ENCODE measurements at regions not wholly inside any gene's neighbourhood (a gene's known extent, or its start where the extent isn't known, plus 50 kb on each side); places are given as distances from the start of the nearest gene placed in this dataset.
"Not testable (repeated sequence)": the region's sequence is repeated elsewhere in the genome, so short reads cannot be mapped to it uniquely, and the experiment has no call there.

DNA sequence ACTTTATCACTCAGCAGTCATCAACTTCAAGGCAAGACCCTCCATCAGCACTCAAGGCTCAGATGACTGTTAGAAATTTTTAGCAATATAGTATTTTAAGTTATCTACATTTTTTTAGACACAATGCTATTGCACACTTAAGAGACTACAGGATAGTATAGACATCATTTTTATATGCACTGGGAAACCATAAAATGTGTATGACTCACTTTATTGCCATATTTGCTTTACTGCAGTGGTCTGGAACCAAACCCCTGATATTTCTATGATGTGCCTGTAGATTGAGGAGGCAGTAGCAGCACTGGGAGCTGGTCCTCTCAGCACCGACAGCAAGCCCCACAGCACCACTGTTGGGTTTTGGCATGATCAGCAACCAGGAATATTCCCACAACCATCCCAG, 264.8 kb upstream of the HNRNPA3 start (continued):
- TF ChIP-seq ERG (CRISPR knock-in tag; IDR thresholded peaks at IDR 0.05) (no peak), GTF2I (CRISPR knock-in tag; conservative IDR thresholded peaks at IDR 0.05) (no peak), STAT6 (CRISPR knock-in tag; conservative IDR thresholded peaks at IDR 0.05; ENCODE audit: low read depth) (no peak), FOXK1 (CRISPR knock-in tag; IDR thresholded peaks at IDR 0.05) (no peak), ZNF263 (CRISPR knock-in tag; IDR thresholded peaks at IDR 0.05; ENCODE audit: low read depth) (no peak), NR1H2 (CRISPR knock-in tag; IDR thresholded peaks at IDR 0.05) (no peak)
- TF ChIP-seq, protein P1, sequence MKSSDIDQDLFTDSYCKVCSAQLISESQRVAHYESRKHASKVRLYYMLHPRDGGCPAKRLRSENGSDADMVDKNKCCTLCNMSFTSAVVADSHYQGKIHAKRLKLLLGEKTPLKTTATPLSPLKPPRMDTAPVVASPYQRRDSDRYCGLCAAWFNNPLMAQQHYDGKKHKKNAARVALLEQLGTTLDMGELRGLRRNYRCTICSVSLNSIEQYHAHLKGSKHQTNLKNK (CRISPR knock-in tag; IDR thresholded peaks at IDR 0.05), result no peak

DNA sequence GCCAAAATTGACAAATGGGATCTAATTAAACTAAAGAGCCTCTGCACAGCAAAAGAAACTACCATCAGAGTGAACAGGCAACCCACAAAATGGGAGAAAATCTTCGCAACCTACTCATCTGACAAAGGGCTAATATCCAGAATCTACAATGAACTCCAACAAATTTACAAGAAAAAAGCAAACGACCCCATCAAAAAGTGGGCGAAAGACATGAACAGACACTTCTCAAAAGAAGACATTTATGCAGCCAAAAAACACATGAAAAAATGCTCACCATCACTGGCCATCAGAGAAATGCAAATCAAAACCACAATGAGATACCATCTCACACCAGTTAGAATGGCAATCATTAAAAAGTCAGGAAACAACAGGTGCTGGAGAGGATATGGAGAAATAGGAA, 261.4 kb upstream of the HNRNPA3 start:
- H3K4me1 Mint-ChIP-seq; POLR2A ChIA-PET; H3K4me3 Mint-ChIP-seq; DNase-seq (ENCODE audit: low spot score); ATAC-seq; H3K27ac Mint-ChIP-seq; H3K27me3 Mint-ChIP-seq (ENCODE audit: low read depth); CTCF ChIA-PET: not testable (repeated sequence)
- peaks cover 42% of the 10 kb centered on the region for H3K9me3 Mint-ChIP-seq
- H3K36me3 Mint-ChIP-seq, result peaks cover 11% of the 10 kb centered on the region

DNA sequence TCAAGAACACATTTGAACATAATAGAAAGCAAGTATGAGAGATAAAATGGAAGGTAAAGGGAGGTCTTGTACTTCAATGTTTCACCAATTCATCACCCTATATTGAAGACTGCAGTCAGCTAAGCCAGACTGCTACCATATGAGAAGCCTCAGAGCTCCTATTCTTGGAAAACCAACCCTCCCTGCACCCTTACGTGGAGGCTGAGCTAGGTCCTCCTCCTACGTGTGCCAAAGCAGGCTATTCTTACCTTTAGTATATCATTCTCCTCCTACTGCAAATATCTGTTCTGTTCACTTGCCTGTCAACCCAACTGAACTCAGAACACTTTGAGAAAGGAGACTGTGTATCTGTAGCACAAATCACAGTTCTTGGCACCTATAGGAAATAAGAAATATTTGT, 255.8 kb upstream of the HNRNPA3 start:
- H3K4me1 Mint-ChIP-seq, result peaks cover 5% of the 10 kb centered on the region
- CTCF ChIA-PET, result interaction anchor here (1.0 to 1.4 kb wide), 2 partner anchors 192 to 303 kb away, joined by 3 to 4 read pairs; no protein-coding TSS in a partner anchor
- no peaks in the 10 kb centered on the region for H3K36me3 Mint-ChIP-seq
- H3K9me3 Mint-ChIP-seq, result no peaks in the 10 kb centered on the region
- H3K27ac Mint-ChIP-seq, result no peak overlapping the region
- TF ChIP-seq, protein P2, sequence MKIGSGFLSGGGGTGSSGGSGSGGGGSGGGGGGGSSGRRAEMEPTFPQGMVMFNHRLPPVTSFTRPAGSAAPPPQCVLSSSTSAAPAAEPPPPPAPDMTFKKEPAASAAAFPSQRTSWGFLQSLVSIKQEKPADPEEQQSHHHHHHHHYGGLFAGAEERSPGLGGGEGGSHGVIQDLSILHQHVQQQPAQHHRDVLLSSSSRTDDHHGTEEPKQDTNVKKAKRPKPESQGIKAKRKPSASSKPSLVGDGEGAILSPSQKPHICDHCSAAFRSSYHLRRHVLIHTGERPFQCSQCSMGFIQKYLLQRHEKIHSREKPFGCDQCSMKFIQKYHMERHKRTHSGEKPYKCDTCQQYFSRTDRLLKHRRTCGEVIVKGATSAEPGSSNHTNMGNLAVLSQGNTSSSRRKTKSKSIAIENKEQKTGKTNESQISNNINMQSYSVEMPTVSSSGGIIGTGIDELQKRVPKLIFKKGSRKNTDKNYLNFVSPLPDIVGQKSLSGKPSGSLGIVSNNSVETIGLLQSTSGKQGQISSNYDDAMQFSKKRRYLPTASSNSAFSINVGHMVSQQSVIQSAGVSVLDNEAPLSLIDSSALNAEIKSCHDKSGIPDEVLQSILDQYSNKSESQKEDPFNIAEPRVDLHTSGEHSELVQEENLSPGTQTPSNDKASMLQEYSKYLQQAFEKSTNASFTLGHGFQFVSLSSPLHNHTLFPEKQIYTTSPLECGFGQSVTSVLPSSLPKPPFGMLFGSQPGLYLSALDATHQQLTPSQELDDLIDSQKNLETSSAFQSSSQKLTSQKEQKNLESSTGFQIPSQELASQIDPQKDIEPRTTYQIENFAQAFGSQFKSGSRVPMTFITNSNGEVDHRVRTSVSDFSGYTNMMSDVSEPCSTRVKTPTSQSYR (CRISPR knock-in tag; IDR thresholded peaks at IDR 0.05), result no peak
- TF ChIP-seq JUN (CRISPR knock-in tag; IDR thresholded peaks at IDR 0.05) (no peak), ZNF423 (CRISPR knock-in tag; IDR thresholded peaks at IDR 0.05) (no peak)
- POLR2A ChIA-PET, result no interaction called here
- ATAC-seq, result no peak
- no peak overlapping the region for H3K4me3 Mint-ChIP-seq
- no peak for DNase-seq (ENCODE audit: low spot score)
- no peaks in the 10 kb centered on the region for H3K27me3 Mint-ChIP-seq (ENCODE audit: low read depth)

DNA sequence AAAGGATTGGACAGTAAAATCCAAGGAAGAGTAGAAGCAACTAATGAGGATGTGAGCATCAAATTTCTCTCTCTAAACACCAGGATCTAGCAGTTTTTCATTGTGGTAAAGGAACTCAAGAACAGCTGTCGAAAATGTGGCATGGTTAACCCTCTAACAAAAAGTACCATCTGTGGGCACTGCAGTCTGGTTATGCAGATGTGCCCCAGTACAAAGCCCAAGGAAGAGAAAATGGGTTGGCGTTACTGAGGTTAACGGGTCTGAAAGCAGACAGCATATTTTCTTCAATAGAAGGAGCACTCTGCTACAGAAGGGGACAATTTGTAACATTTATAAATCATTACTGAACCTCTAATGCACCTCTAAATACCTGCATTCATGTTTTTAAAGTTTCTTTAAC, 253.0 kb upstream of the HNRNPA3 start:
- H3K4me3 Mint-ChIP-seq, result no peak overlapping the region
- ATAC-seq (no peak), DNase-seq (ENCODE audit: low spot score) (no peak)
- H3K36me3 Mint-ChIP-seq, result no peaks in the 10 kb centered on the region
- ChIA-PET CTCF (no interaction called here), POLR2A (no interaction called here)
- no peak for TF ChIP-seq JUN (CRISPR knock-in tag; IDR thresholded peaks at IDR 0.05)
- TF ChIP-seq, protein P3, sequence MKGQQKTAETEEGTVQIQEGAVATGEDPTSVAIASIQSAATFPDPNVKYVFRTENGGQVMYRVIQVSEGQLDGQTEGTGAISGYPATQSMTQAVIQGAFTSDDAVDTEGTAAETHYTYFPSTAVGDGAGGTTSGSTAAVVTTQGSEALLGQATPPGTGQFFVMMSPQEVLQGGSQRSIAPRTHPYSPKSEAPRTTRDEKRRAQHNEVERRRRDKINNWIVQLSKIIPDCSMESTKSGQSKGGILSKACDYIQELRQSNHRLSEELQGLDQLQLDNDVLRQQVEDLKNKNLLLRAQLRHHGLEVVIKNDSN (CRISPR knock-in tag; IDR thresholded peaks at IDR 0.05), result no peak
- TF ChIP-seq, protein P4, sequence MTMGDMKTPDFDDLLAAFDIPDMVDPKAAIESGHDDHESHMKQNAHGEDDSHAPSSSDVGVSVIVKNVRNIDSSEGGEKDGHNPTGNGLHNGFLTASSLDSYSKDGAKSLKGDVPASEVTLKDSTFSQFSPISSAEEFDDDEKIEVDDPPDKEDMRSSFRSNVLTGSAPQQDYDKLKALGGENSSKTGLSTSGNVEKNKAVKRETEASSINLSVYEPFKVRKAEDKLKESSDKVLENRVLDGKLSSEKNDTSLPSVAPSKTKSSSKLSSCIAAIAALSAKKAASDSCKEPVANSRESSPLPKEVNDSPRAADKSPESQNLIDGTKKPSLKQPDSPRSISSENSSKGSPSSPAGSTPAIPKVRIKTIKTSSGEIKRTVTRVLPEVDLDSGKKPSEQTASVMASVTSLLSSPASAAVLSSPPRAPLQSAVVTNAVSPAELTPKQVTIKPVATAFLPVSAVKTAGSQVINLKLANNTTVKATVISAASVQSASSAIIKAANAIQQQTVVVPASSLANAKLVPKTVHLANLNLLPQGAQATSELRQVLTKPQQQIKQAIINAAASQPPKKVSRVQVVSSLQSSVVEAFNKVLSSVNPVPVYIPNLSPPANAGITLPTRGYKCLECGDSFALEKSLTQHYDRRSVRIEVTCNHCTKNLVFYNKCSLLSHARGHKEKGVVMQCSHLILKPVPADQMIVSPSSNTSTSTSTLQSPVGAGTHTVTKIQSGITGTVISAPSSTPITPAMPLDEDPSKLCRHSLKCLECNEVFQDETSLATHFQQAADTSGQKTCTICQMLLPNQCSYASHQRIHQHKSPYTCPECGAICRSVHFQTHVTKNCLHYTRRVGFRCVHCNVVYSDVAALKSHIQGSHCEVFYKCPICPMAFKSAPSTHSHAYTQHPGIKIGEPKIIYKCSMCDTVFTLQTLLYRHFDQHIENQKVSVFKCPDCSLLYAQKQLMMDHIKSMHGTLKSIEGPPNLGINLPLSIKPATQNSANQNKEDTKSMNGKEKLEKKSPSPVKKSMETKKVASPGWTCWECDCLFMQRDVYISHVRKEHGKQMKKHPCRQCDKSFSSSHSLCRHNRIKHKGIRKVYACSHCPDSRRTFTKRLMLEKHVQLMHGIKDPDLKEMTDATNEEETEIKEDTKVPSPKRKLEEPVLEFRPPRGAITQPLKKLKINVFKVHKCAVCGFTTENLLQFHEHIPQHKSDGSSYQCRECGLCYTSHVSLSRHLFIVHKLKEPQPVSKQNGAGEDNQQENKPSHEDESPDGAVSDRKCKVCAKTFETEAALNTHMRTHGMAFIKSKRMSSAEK (CRISPR knock-in tag; IDR thresholded peaks at IDR 0.05; ENCODE audit: borderline replicate concordance), result no peak
- TF ChIP-seq TP53 (CRISPR knock-in tag; IDR thresholded peaks at IDR 0.05), result no peak
- no peak for TF ChIP-seq ATF3 (CRISPR knock-in tag; conservative IDR thresholded peaks at IDR 0.05)
- TF ChIP-seq ATF1 (CRISPR knock-in tag; IDR thresholded peaks at IDR 0.05), result no peak
- TF ChIP-seq ZSCAN18 (CRISPR knock-in tag; IDR thresholded peaks at IDR 0.05), result no peak
- TF ChIP-seq ZNF423 (CRISPR knock-in tag; IDR thresholded peaks at IDR 0.05), result no peak
- H3K27ac Mint-ChIP-seq, result no peak overlapping the region
- H3K9me3 Mint-ChIP-seq, result no peaks in the 10 kb centered on the region
- no peaks in the 10 kb centered on the region for H3K27me3 Mint-ChIP-seq (ENCODE audit: low read depth)
- H3K4me1 Mint-ChIP-seq, result peaks cover 11% of the 10 kb centered on the region

Data from WTC11 (cell line).